ENCODE measurements at regions not wholly inside any gene's neighbourhood (a gene's known extent, or its start where the extent isn't known, plus 50 kb on each side); places are given as distances from the start of the nearest gene placed in this dataset.

GRCh38 chr10:28095791-28096378 lies 97.0 kb upstream of the ODAD2 start:
- intact Hi-C loops (cut with micrococcal nuclease), result no loop called here
- no peak for ATAC-seq
- no peak overlapping the region for H3K4me3 Mint-ChIP-seq
- peaks cover 0 to 3% (median 0%) of the 10 kb centered on the region in 7 donors for H3K4me1 Mint-ChIP-seq
- H3K4me3 ChIP-seq (ENCODE audit: low read length), result no peak overlapping the region
- no peaks in the 10 kb centered on the region for H3K27me3 Mint-ChIP-seq
- POLR2A ChIA-PET, result no interaction called here
- no peaks in the 10 kb centered on the region for H3K9me3 Mint-ChIP-seq
- CTCF ChIA-PET, result no interaction called here
- H3K4me1 ChIP-seq (ENCODE audit: control insufficient read depth in 2 of 2, insufficient read depth in 2 of 2, low read length in 2 of 2), result no peaks in the 10 kb centered on the region
- no peak for DNase-seq
- H3K27ac Mint-ChIP-seq, result no peak overlapping the region
- H3K36me3 ChIP-seq (ENCODE audit: control insufficient read depth in 2 of 3, insufficient read depth in 3 of 3, low read length in 3 of 3), result no peaks in the 10 kb centered on the region
- H3K27me3 ChIP-seq (ENCODE audit: control insufficient read depth in 2 of 2, insufficient read depth in 2 of 2, low read length in 2 of 2), result no peaks in the 10 kb centered on the region
- peaks cover 0 to 26% (median 5%) of the 10 kb centered on the region in 5 donors for H3K36me3 Mint-ChIP-seq
- H3K9me3 ChIP-seq (ENCODE audit: control insufficient read depth in 2 of 3, low read length in 3 of 3), result no peaks in the 10 kb centered on the region
- no peak overlapping the region for H3K27ac ChIP-seq (ENCODE audit: low read depth, low read length)

GRCh38 chr10:28094121-28094520 lies 95.2 kb upstream of the ODAD2 start:
- intact Hi-C loops (cut with micrococcal nuclease), result no loop called here
- H3K4me3 ChIP-seq (ENCODE audit: low read length), result no peak overlapping the region
- no peak overlapping the region for H3K27ac ChIP-seq (ENCODE audit: low read depth, low read length)
- no peak overlapping the region for H3K27ac Mint-ChIP-seq
- no peaks in the 10 kb centered on the region for H3K9me3 ChIP-seq (ENCODE audit: control insufficient read depth in 2 of 3, low read length in 3 of 3)
- no peaks in the 10 kb centered on the region for H3K4me1 ChIP-seq (ENCODE audit: control insufficient read depth in 2 of 2, insufficient read depth in 2 of 2, low read length in 2 of 2)
- ChIA-PET POLR2A (no interaction called here), CTCF (interaction anchor here (0.5 kb wide), 1 partner anchor 1177 kb away, joined by 3 read pairs; no protein-coding TSS in a partner anchor)
- no peak for ATAC-seq
- peaks cover 4 to 38% (median 11%) of the 10 kb centered on the region in 5 donors for H3K36me3 Mint-ChIP-seq
- no peak overlapping the region for H3K4me3 Mint-ChIP-seq
- H3K36me3 ChIP-seq (ENCODE audit: control insufficient read depth in 2 of 3, insufficient read depth in 3 of 3, low read length in 3 of 3), result peaks cover 0 to 11% (median 3%) of the 10 kb centered on the region in 3 experiments
- no peaks in the 10 kb centered on the region for H3K27me3 ChIP-seq (ENCODE audit: control insufficient read depth in 2 of 2, insufficient read depth in 2 of 2, low read length in 2 of 2)
- peaks cover 0 to 3% (median 0%) of the 10 kb centered on the region in 7 donors for H3K4me1 Mint-ChIP-seq
- no peak for DNase-seq
- peaks cover 0 to 2% (median 0%) of the 10 kb centered on the region in 11 donors for H3K9me3 Mint-ChIP-seq
- H3K27me3 Mint-ChIP-seq, result no peaks in the 10 kb centered on the region

- H3K36me3 Mint-ChIP-seq, result peaks cover 11 to 60% (median 31%) of the 10 kb centered on the region in 5 donors
- H3K36me3 ChIP-seq (ENCODE audit: control insufficient read depth in 2 of 3, insufficient read depth in 3 of 3, low read length in 3 of 3), result peaks cover 0 to 31% (median 3%) of the 10 kb centered on the region in 3 experiments
- CTCF ChIA-PET, result interaction anchor here (0.6 kb wide), 1 partner anchor 9 kb away, joined by 3 read pairs; no protein-coding TSS in a partner anchor
- no peaks in the 10 kb centered on the region for H3K4me1 ChIP-seq (ENCODE audit: control insufficient read depth in 2 of 2, insufficient read depth in 2 of 2, low read length in 2 of 2)
- no peak overlapping the region for H3K27ac ChIP-seq (ENCODE audit: low read depth, low read length)
- intact Hi-C loops (cut with micrococcal nuclease), result no loop called here
- H3K27ac Mint-ChIP-seq, result no peak overlapping the region
- H3K27me3 ChIP-seq (ENCODE audit: control insufficient read depth in 2 of 2, insufficient read depth in 2 of 2, low read length in 2 of 2), result no peaks in the 10 kb centered on the region
- POLR2A ChIA-PET, result interaction anchor here (0.7 kb wide), 2 partner anchors 14 to 44 kb away, joined by 3 to 5 read pairs; no protein-coding TSS in a partner anchor
- no peak overlapping the region for H3K4me3 Mint-ChIP-seq
- ATAC-seq (no peak), DNase-seq (no peak)
- peaks cover 0 to 5% (median 0%) of the 10 kb centered on the region in 7 donors for H3K4me1 Mint-ChIP-seq
- no peak overlapping the region for H3K4me3 ChIP-seq (ENCODE audit: low read length)
- H3K9me3 ChIP-seq (ENCODE audit: control insufficient read depth in 2 of 3, low read length in 3 of 3), result no peaks in the 10 kb centered on the region
- H3K9me3 Mint-ChIP-seq, result peaks cover 0 to 12% (median 0%) of the 10 kb centered on the region in 11 donors
- no peaks in the 10 kb centered on the region for H3K27me3 Mint-ChIP-seq
These were observed 93.0 kb upstream of the ODAD2 start for GRCh38 chr10:28091913-28092312.

- Histone ChIP-seq H3K9me3 (ENCODE audit: control insufficient read depth in 2 of 3, low read length in 3 of 3) (no peaks in the 10 kb centered on the region), H3K27me3 (ENCODE audit: control insufficient read depth in 2 of 2, insufficient read depth in 2 of 2, low read length in 2 of 2) (no peaks in the 10 kb centered on the region), H3K27ac (ENCODE audit: low read depth, low read length) (no peak overlapping the region), H3K4me3 (ENCODE audit: low read length) (no peak overlapping the region), H3K4me1 (ENCODE audit: control insufficient read depth in 2 of 2, insufficient read depth in 2 of 2, low read length in 2 of 2) (no peaks in the 10 kb centered on the region), H3K36me3 (ENCODE audit: control insufficient read depth in 2 of 3, insufficient read depth in 3 of 3, low read length in 3 of 3) (peaks cover 0 to 42% (median 3%) of the 10 kb centered on the region in 3 experiments)
- ChIA-PET CTCF (interaction anchor here (0.9 kb wide), 1 partner anchor 160 kb away, joined by 3 read pairs; no protein-coding TSS in a partner anchor), POLR2A (interaction anchor here (0.5 kb wide), 1 partner anchor 29 kb away, joined by 3 read pairs; no protein-coding TSS in a partner anchor)
- no peak for ATAC-seq
- peaks cover 0 to 6% (median 0%) of the 10 kb centered on the region in 7 donors for H3K4me1 Mint-ChIP-seq
- DNase-seq, result no peak
- H3K9me3 Mint-ChIP-seq, result peaks cover 0 to 13% (median 1%) of the 10 kb centered on the region in 11 donors
- no peak overlapping the region for H3K27ac Mint-ChIP-seq
- H3K36me3 Mint-ChIP-seq, result peaks cover 14 to 72% (median 45%) of the 10 kb centered on the region in 5 donors
- no peaks in the 10 kb centered on the region for H3K27me3 Mint-ChIP-seq
- H3K4me3 Mint-ChIP-seq, result no peak overlapping the region
- intact Hi-C loops (cut with micrococcal nuclease), result no loop called here
These were observed 91.6 kb upstream of the ODAD2 start for GRCh38 chr10:28090506-28090905.

- no peak for ATAC-seq
- no peaks in the 10 kb centered on the region for H3K27me3 Mint-ChIP-seq
- POLR2A ChIA-PET, result no interaction called here
These were observed 90.6 kb upstream of the ODAD2 start for GRCh38 chr10:28089467-28089866.

GRCh38 chr10:28087661-28088351 lies 88.9 kb upstream of the ODAD2 start:
- Mint-ChIP-seq H3K9me3 (peaks cover 0 to 13% (median 2%) of the 10 kb centered on the region in 11 donors), H3K27me3 (no peaks in the 10 kb centered on the region), H3K4me1 (peaks cover 0 to 9% (median 0%) of the 10 kb centered on the region in 7 donors), H3K4me3 (no peak overlapping the region), H3K36me3 (peaks cover 23 to 83% (median 66%) of the 10 kb centered on the region in 5 donors), H3K27ac (no peak overlapping the region)
- ATAC-seq (peak; percentile 29), DNase-seq (no peak)
- no peak overlapping the region for H3K27ac ChIP-seq (ENCODE audit: low read depth, low read length)
- no peaks in the 10 kb centered on the region for H3K27me3 ChIP-seq (ENCODE audit: control insufficient read depth in 2 of 2, insufficient read depth in 2 of 2, low read length in 2 of 2)
- peaks cover 0 to 52% (median 3%) of the 10 kb centered on the region in 3 experiments for H3K36me3 ChIP-seq (ENCODE audit: control insufficient read depth in 2 of 3, insufficient read depth in 3 of 3, low read length in 3 of 3)
- no peak overlapping the region for H3K4me3 ChIP-seq (ENCODE audit: low read length)
- intact Hi-C loops (cut with micrococcal nuclease), result no loop called here
- no peaks in the 10 kb centered on the region for H3K4me1 ChIP-seq (ENCODE audit: control insufficient read depth in 2 of 2, insufficient read depth in 2 of 2, low read length in 2 of 2)
- CTCF ChIA-PET, result interaction anchor here (1.1 kb wide), 1 partner anchor 38 kb away, joined by 3 read pairs; no protein-coding TSS in a partner anchor
- H3K9me3 ChIP-seq (ENCODE audit: control insufficient read depth in 2 of 3, low read length in 3 of 3), result no peaks in the 10 kb centered on the region
- POLR2A ChIA-PET, result no interaction called here

More at GRCh38 chr10:28089467-28089866, 90.6 kb upstream of the ODAD2 start:
- Mint-ChIP-seq H3K4me1 (peaks cover 0 to 9% (median 0%) of the 10 kb centered on the region in 7 donors), H3K36me3 (peaks cover 22 to 76% (median 55%) of the 10 kb centered on the region in 5 donors), H3K4me3 (no peak overlapping the region), H3K27ac (no peak overlapping the region), H3K9me3 (peaks cover 0 to 13% (median 2%) of the 10 kb centered on the region in 11 donors)
- intact Hi-C loops (cut with micrococcal nuclease), result no loop called here
- CTCF ChIA-PET, result interaction anchor here (0.9 kb wide), 1 partner anchor 161 kb away, joined by 3 read pairs; no protein-coding TSS in a partner anchor
- Histone ChIP-seq H3K9me3 (ENCODE audit: control insufficient read depth in 2 of 3, low read length in 3 of 3) (no peaks in the 10 kb centered on the region), H3K36me3 (ENCODE audit: control insufficient read depth in 2 of 3, insufficient read depth in 3 of 3, low read length in 3 of 3) (peaks cover 0 to 50% (median 3%) of the 10 kb centered on the region in 3 experiments), H3K27me3 (ENCODE audit: control insufficient read depth in 2 of 2, insufficient read depth in 2 of 2, low read length in 2 of 2) (no peaks in the 10 kb centered on the region), H3K4me3 (ENCODE audit: low read length) (no peak overlapping the region), H3K27ac (ENCODE audit: low read depth, low read length) (no peak overlapping the region), H3K4me1 (ENCODE audit: control insufficient read depth in 2 of 2, insufficient read depth in 2 of 2, low read length in 2 of 2) (no peaks in the 10 kb centered on the region)
- DNase-seq, result no peak
